ENCODE measurements at regions not wholly inside any gene's neighbourhood (a gene's known extent, or its start where the extent isn't known, plus 50 kb on each side); places are given as distances from the start of the nearest gene placed in this dataset.
A peak's percentile ranks its signal among the peaks of the same experiment; 100 is the strongest.
"Not testable (repeated sequence)": the region's sequence is repeated elsewhere in the genome, so short reads cannot be mapped to it uniquely, and the experiment has no call there.

- TF ChIP-seq CTCF (IDR thresholded peaks at IDR 0.05): no peak
- peaks cover 0 to 7% (median 0%) of the 10 kb centered on the region in 4 donors for H3K4me1 ChIP-seq
- no peaks in the 10 kb centered on the region for H3K27me3 ChIP-seq
- intact Hi-C loops (cut with DNase I; ENCODE audit: low total_unique reads): no loop called here
- DNase-seq: no peak
- H3K27ac ChIP-seq: no peak overlapping the region
- peaks cover 0 to 17% (median 10%) of the 10 kb centered on the region in 3 donors for H3K9me3 ChIP-seq
- no peaks in the 10 kb centered on the region for H3K36me3 ChIP-seq
- no peak overlapping the region for H3K4me3 ChIP-seq
These were observed 303.8 kb downstream of the COL12A1 start for GRCh38 chr6:74902089-74902488.

- Histone ChIP-seq H3K4me3 (no peak overlapping the region), H3K36me3 (no peaks in the 10 kb centered on the region), H3K27me3 (no peaks in the 10 kb centered on the region), H3K4me1 (peaks cover 0 to 7% (median 0%) of the 10 kb centered on the region in 4 donors), H3K27ac (no peak overlapping the region), H3K9me3 (peaks cover 0 to 17% (median 10%) of the 10 kb centered on the region in 3 donors)
- TF ChIP-seq CTCF (IDR thresholded peaks at IDR 0.05): no peak
- intact Hi-C loops (cut with DNase I; ENCODE audit: low total_unique reads): no loop called here
- no peak for DNase-seq
These were observed 304.3 kb downstream of the COL12A1 start for GRCh38 chr6:74901576-74901975.

GRCh38 chr6:74899416-74899815 is 306.4 kb downstream of the COL12A1 start:
- Histone ChIP-seq H3K36me3 (no peaks in the 10 kb centered on the region), H3K27ac (no peak overlapping the region), H3K27me3 (no peaks in the 10 kb centered on the region), H3K4me1 (peaks cover 0 to 7% (median 0%) of the 10 kb centered on the region in 4 donors), H3K9me3 (peaks cover 0 to 11% (median 10%) of the 10 kb centered on the region in 3 donors), H3K4me3 (no peak overlapping the region)
- TF ChIP-seq CTCF (IDR thresholded peaks at IDR 0.05): no peak
- no peak for DNase-seq
- intact Hi-C loops (cut with DNase I; ENCODE audit: low total_unique reads): no loop called here

GRCh38 chr6:74892091-74892490 is 313.8 kb downstream of the COL12A1 start:
- no peak for DNase-seq
- Histone ChIP-seq H3K4me1 (peaks cover 0 to 31% (median 16%) of the 10 kb centered on the region in 4 donors), H3K9me3 (no peaks in the 10 kb centered on the region), H3K36me3 (no peaks in the 10 kb centered on the region), H3K4me3 (no peak overlapping the region), H3K27me3 (no peaks in the 10 kb centered on the region), H3K27ac (peak overlapping the region in 1 of 2 donors; percentile 29)
- intact Hi-C loops (cut with DNase I; ENCODE audit: low total_unique reads): no loop called here
- TF ChIP-seq CTCF (IDR thresholded peaks at IDR 0.05): no peak

- intact Hi-C loops (cut with DNase I; ENCODE audit: low total_unique reads): no loop called here
- Histone ChIP-seq H3K27ac (peak overlapping the region; percentile 11 to 29), H3K4me3 (no peak overlapping the region), H3K27me3 (no peaks in the 10 kb centered on the region), H3K4me1 (peaks cover 0 to 31% (median 16%) of the 10 kb centered on the region in 4 donors), H3K36me3 (no peaks in the 10 kb centered on the region), H3K9me3 (no peaks in the 10 kb centered on the region)
- peak; percentile 46 to 64 for DNase-seq
- TF ChIP-seq CTCF (IDR thresholded peaks at IDR 0.05): no peak
These were observed 314.5 kb downstream of the COL12A1 start for GRCh38 chr6:74891349-74891831.

- Histone ChIP-seq H3K4me1 (peaks cover 0 to 31% (median 16%) of the 10 kb centered on the region in 4 donors), H3K9me3 (no peaks in the 10 kb centered on the region), H3K27ac (no peak overlapping the region), H3K27me3 (no peaks in the 10 kb centered on the region), H3K36me3 (no peaks in the 10 kb centered on the region), H3K4me3 (no peak overlapping the region)
- intact Hi-C loops (cut with DNase I; ENCODE audit: low total_unique reads): no loop called here
- TF ChIP-seq CTCF (IDR thresholded peaks at IDR 0.05): no peak
- DNase-seq: no peak
These were observed 316.2 kb downstream of the COL12A1 start for GRCh38 chr6:74889635-74890034.

GRCh38 chr6:74888741-74889140 is 317.1 kb downstream of the COL12A1 start:
- H3K36me3 ChIP-seq; DNase-seq; intact Hi-C loops (cut with DNase I; ENCODE audit: low total_unique reads): not testable (repeated sequence)

More at GRCh38 chr6:74888741-74889140, 317.1 kb downstream of the COL12A1 start:
- H3K4me3 ChIP-seq, H3K9me3 ChIP-seq, H3K27me3 ChIP-seq, H3K27ac ChIP-seq: not testable (repeated sequence)
- peaks cover 0 to 31% (median 16%) of the 10 kb centered on the region in 4 donors for H3K4me1 ChIP-seq
